ENCODE measurements at regions not wholly inside any gene's neighbourhood (a gene's known extent, or its start where the extent isn't known, plus 50 kb on each side); places are given as distances from the start of the nearest gene placed in this dataset.

GRCh38 chr1:148354284-148354912 lies 128.7 kb downstream of the PPIAL4G start:
- no peaks in the 10 kb centered on the region for H3K79me1 ChIP-seq (ENCODE audit: low read depth in 1 of 2, low read length in 2 of 2)
- DNase-seq (no peak), ATAC-seq (ENCODE audit: low read depth) (no peak)
- H2BK120ac ChIP-seq (ENCODE audit: low read depth, low read length): no peak overlapping the region
- H3K18ac ChIP-seq (ENCODE audit: low read depth, low read length): no peak overlapping the region
- H3K14ac ChIP-seq (replicated peaks; ENCODE audit: low read depth, low read length): no peak overlapping the region
- no peak overlapping the region for H4K91ac ChIP-seq (ENCODE audit: insufficient read depth, low read depth, low read length)
- no peak overlapping the region for H3K56ac ChIP-seq (ENCODE audit: extremely low read depth, insufficient read depth, low read length)
- TF ChIP-seq, protein P1, sequence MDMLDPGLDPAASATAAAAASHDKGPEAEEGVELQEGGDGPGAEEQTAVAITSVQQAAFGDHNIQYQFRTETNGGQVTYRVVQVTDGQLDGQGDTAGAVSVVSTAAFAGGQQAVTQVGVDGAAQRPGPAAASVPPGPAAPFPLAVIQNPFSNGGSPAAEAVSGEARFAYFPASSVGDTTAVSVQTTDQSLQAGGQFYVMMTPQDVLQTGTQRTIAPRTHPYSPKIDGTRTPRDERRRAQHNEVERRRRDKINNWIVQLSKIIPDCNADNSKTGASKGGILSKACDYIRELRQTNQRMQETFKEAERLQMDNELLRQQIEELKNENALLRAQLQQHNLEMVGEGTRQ (IDR thresholded peaks at IDR 0.05; ENCODE audit: low read depth, low read length): no peak
- TF ChIP-seq FOS (IDR thresholded peaks at IDR 0.05; ENCODE audit: low read depth, low read length): no peak
- no peak for TF ChIP-seq RFX5 (IDR thresholded peaks at IDR 0.05; ENCODE audit: low read depth, low read length)
- no peak for TF ChIP-seq CHD1 (IDR thresholded peaks at IDR 0.05; ENCODE audit: low read depth, low read length)
- no peak for TF ChIP-seq MAFK (IDR thresholded peaks at IDR 0.05; ENCODE audit: low read depth, low read length)
- TF ChIP-seq CEBPB (IDR thresholded peaks at IDR 0.05; ENCODE audit: low read depth, low read length): no peak
- WGBS, 2 experiments (ENCODE audit: extremely low coverage in 2 of 2, insufficient read length in 1 of 2): 27% methylated on average over 26 of the region's 36 CpGs; no CpG with 5 or more reads in 1 of the 2 experiments
- peaks cover 3% of the 10 kb centered on the region; the same call in 1 of the 2 replicates for H3K9me3 ChIP-seq (ENCODE audit: control insufficient read depth, insufficient read depth, low read length)
- H3K4me1 ChIP-seq (ENCODE audit: control insufficient read depth, insufficient read depth, low read length): no peaks in the 10 kb centered on the region
- H3K9me1 ChIP-seq (ENCODE audit: insufficient read depth, low read length): no peaks in the 10 kb centered on the region
- no peak overlapping the region for H2BK5ac ChIP-seq (ENCODE audit: low read depth, low read length, poor library complexity, severe bottlenecking)
- H3K4ac ChIP-seq (ENCODE audit: low read depth, low read length): no peak overlapping the region
- no peaks in the 10 kb centered on the region for H3K36me3 ChIP-seq (ENCODE audit: control insufficient read depth, insufficient read depth, low read length)
- H3K9ac ChIP-seq (ENCODE audit: low read depth, low read length): no peak overlapping the region
- no peak overlapping the region for H4K8ac ChIP-seq (ENCODE audit: low read depth in 2 of 2, low read length in 2 of 2)
- intact Hi-C loops (cut with micrococcal nuclease) (no loop called here), in situ Hi-C loops (cut with MboI; ENCODE audit: low sequenced_read_pairs) (loop anchor here (10.0 kb wide), 1 partner anchor 60 kb away; no protein-coding TSS in a partner anchor), dilution Hi-C loops (cut with HindIII; ENCODE audit: low sequenced_read_pairs, unreplicated experiment) (no loop called here)
- no TSS peak for BruUV-seq (replicated peaks)
- H2BK15ac ChIP-seq (ENCODE audit: low read depth, low read length): no peak overlapping the region
- ChIA-PET CTCF (no interaction called here), POLR2A (ENCODE audit: unreplicated experiment) (no interaction called here)
- no peak overlapping the region for H3K23ac ChIP-seq (ENCODE audit: low read depth, low read length)
- H3K27ac ChIP-seq (ENCODE audit: insufficient read depth, low read length): no peak overlapping the region
- no peaks in the 10 kb centered on the region for H4K20me1 ChIP-seq (ENCODE audit: insufficient read depth, low read length)
- H2AK9ac ChIP-seq (replicated peaks; ENCODE audit: low read depth, low read length, poor library complexity): no peak overlapping the region
- H2AK5ac ChIP-seq (ENCODE audit: low read depth, low read length): no peak overlapping the region
- no peak overlapping the region for H4K5ac ChIP-seq (ENCODE audit: low read depth, low read length)
- no peak overlapping the region for H3K4me2 ChIP-seq (ENCODE audit: low read depth, low read length)
- H3K27me3 ChIP-seq (ENCODE audit: control insufficient read depth, insufficient read depth, low read length): peaks cover 45% of the 10 kb centered on the region
- H2AFZ ChIP-seq (replicated peaks; ENCODE audit: low read length, poor library complexity): no peak overlapping the region
- H2BK20ac ChIP-seq (ENCODE audit: low read depth, low read length): no peak overlapping the region
- no peak overlapping the region for H3K4me3 ChIP-seq (ENCODE audit: insufficient read depth, low read depth, low read length)

Data from IMR-90 (cell line).